CD4-positive, CD25-positive, alpha-beta regulatory T cell (primary cell): ENCODE measurements at regions not wholly inside any gene's neighbourhood (a gene's known extent, or its start where the extent isn't known, plus 50 kb on each side); places are given as distances from the start of the nearest gene placed in this dataset.

Experiments used
- ATAC-seq, 2 donors: fragments of 150-1000 bp; cut with Tn5 transposase; one replicate each; pipeline ENCODE4 v1.10.0; 2021; ENCODE audit warnings: low read depth in 2 of 2, moderate number of reproducible peaks in 2 of 2, moderate library complexity in 1 of 2
- DNase-seq, 3 donors: peaks; one replicate each; pipeline versions ENCODE4 v3.0.0 to v3.0.0-alpha.2; 2012 to 2022; ENCODE audit warnings: mixed read lengths in 1 of 3
- H3K27ac ChIP-seq: one replicate; pipeline ENCODE4 v1.7.0; 2013; ENCODE audit warnings: mild to moderate bottlenecking, low read length; ENCODE audit not compliant: insufficient read depth, poor library complexity, severe bottlenecking
- H3K27me3 ChIP-seq: one replicate; pipeline ENCODE4 v1.7.0; 2013; ENCODE audit warnings: low read length; ENCODE audit not compliant: control insufficient read depth, insufficient read depth
- H3K36me3 ChIP-seq: one replicate; pipeline ENCODE4 v1.7.0; 2013; ENCODE audit warnings: mild to moderate bottlenecking, low read length, moderate library complexity; ENCODE audit not compliant: control insufficient read depth, insufficient read depth
- H3K4me1 ChIP-seq: 2 replicates; pipeline ENCODE4 v1.7.0; 2013; ENCODE audit warnings: mild to moderate bottlenecking, low read length; ENCODE audit not compliant: insufficient read depth, control insufficient read depth, poor library complexity, severe bottlenecking
- H3K4me3 ChIP-seq: one replicate; pipeline ENCODE4 v1.7.0; 2013; ENCODE audit warnings: low read depth, mild to moderate bottlenecking, low read length, moderate library complexity
- H3K9me3 ChIP-seq, 2 experiments: 1 replicate in 1 of 2; 2 replicates in 1 of 2; pipeline ENCODE4 v1.7.0; 2013; ENCODE audit warnings: low read length in 2 of 2, mild to moderate bottlenecking in 1 of 2, moderate library complexity in 1 of 2; ENCODE audit not compliant: control insufficient read depth in 2 of 2
- H3K27ac Mint-ChIP-seq, 3 donors: one replicate each; pipeline ENCODE4 v1.8.0; 2020 to 2022; ENCODE audit warnings: mild to moderate bottlenecking in 3 of 3, mixed read lengths in 3 of 3, moderate library complexity in 2 of 3
- H3K27me3 Mint-ChIP-seq: one replicate; pipeline ENCODE4 v1.8.0; 2022; ENCODE audit warnings: mild to moderate bottlenecking, mixed read lengths
- H3K36me3 Mint-ChIP-seq: one replicate; pipeline ENCODE4 v1.8.0; 2020; ENCODE audit warnings: mixed read lengths
- H3K4me1 Mint-ChIP-seq, 4 donors: one replicate each; pipeline ENCODE4 v1.8.0; 2020 to 2022; ENCODE audit warnings: mixed read lengths in 4 of 4, mild to moderate bottlenecking in 1 of 4
- H3K4me3 Mint-ChIP-seq, 4 donors: one replicate each; pipeline ENCODE4 v1.8.0; 2020 to 2022; ENCODE audit warnings: mild to moderate bottlenecking in 4 of 4, mixed read lengths in 4 of 4, moderate library complexity in 3 of 4
- H3K9me3 Mint-ChIP-seq, 7 donors: one replicate each; pipeline ENCODE4 v1.8.0; 2020 to 2022; ENCODE audit warnings: mixed read lengths in 7 of 7, mild to moderate bottlenecking in 3 of 7, moderate library complexity in 2 of 7

GRCh38 chr10:60649485-60650377 is 128.5 kb upstream of the CDK1 start:
- Histone ChIP-seq H3K36me3 (no peaks in the 10 kb centered on the region), H3K27me3 (no peaks in the 10 kb centered on the region), H3K27ac (no peak overlapping the region), H3K9me3 (no peaks in the 10 kb centered on the region), H3K4me3 (no peak overlapping the region), H3K4me1 (no peaks in the 10 kb centered on the region)
- Mint-ChIP-seq H3K4me3 (no peak overlapping the region), H3K27me3 (no peaks in the 10 kb centered on the region), H3K27ac (no peak overlapping the region), H3K36me3 (no peaks in the 10 kb centered on the region), H3K4me1 (peaks cover 0 to 4% (median 0%) of the 10 kb centered on the region in 4 donors), H3K9me3 (no peaks in the 10 kb centered on the region)
- DNase-seq (no peak), ATAC-seq (no peak)

GRCh38 chr10:60648761-60649160 is 129.5 kb upstream of the CDK1 start:
- no peak overlapping the region for H3K4me3 Mint-ChIP-seq
- peaks cover 0 to 4% (median 0%) of the 10 kb centered on the region in 4 donors for H3K4me1 Mint-ChIP-seq
- DNase-seq (no peak), ATAC-seq (no peak)
- H3K27me3 Mint-ChIP-seq, result no peaks in the 10 kb centered on the region
- H3K9me3 ChIP-seq, result no peaks in the 10 kb centered on the region
- no peaks in the 10 kb centered on the region for H3K4me1 ChIP-seq
- H3K27ac Mint-ChIP-seq, result no peak overlapping the region
- no peaks in the 10 kb centered on the region for H3K36me3 ChIP-seq
- H3K9me3 Mint-ChIP-seq, result no peaks in the 10 kb centered on the region
- H3K4me3 ChIP-seq, result no peak overlapping the region
- H3K36me3 Mint-ChIP-seq, result no peaks in the 10 kb centered on the region
- no peak overlapping the region for H3K27ac ChIP-seq
- H3K27me3 ChIP-seq, result no peaks in the 10 kb centered on the region

DNA sequence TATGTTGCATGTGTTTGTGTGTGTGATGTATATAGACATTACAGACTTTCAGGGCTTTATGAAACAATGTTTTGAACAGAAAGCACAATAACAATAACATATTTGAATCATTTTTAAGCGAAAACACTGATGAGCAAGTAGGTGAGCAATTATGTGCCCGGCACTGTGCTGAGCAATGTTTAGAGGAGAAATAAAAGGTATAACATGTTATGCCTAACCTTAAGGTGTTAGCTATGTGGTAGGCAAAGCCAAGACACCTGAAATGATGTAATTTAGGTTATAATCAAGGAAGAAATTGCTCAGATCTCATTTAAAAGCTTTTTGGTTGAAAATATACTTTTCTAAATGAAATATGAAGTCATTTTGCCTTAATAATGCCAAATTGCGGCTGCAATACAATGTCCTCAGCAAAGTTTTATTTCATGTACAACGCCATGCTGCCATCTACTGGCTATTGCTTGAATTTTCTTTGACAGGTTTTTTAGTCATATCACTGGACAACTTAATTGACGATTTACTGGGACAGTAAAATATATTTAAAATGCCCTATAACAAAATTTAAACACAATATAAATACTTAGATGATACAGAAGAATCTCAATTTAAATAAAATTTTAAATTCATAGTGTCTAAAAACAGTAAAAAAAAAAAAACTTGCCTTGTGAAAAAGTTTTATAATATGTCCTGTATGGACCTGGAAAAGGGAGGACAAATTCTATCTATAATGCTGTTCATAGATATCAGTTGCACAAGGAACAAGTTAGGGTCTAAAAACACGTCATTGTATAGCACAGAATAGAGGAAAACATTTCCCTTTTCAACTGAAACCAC is 131.1 kb upstream of the CDK1 start:
- peaks cover 0 to 4% (median 0%) of the 10 kb centered on the region in 4 donors for H3K4me1 Mint-ChIP-seq
- H3K36me3 ChIP-seq, result no peaks in the 10 kb centered on the region
- H3K9me3 ChIP-seq, result no peaks in the 10 kb centered on the region
- H3K4me3 Mint-ChIP-seq, result no peak overlapping the region
- H3K9me3 Mint-ChIP-seq, result no peaks in the 10 kb centered on the region
- no peak overlapping the region for H3K27ac ChIP-seq
- H3K36me3 Mint-ChIP-seq, result no peaks in the 10 kb centered on the region
- no peaks in the 10 kb centered on the region for H3K4me1 ChIP-seq
- peak; percentile 7 to 60 (median 43) for DNase-seq
- H3K27me3 Mint-ChIP-seq, result no peaks in the 10 kb centered on the region
- no peak overlapping the region for H3K27ac Mint-ChIP-seq
- ATAC-seq, result no peak
- H3K4me3 ChIP-seq, result no peak overlapping the region
- H3K27me3 ChIP-seq, result no peaks in the 10 kb centered on the region

GRCh38 chr10:60645980-60646379 is 132.3 kb upstream of the CDK1 start:
- Mint-ChIP-seq H3K36me3 (no peaks in the 10 kb centered on the region), H3K27me3 (no peaks in the 10 kb centered on the region), H3K4me1 (peaks cover 0 to 4% (median 0%) of the 10 kb centered on the region in 4 donors), H3K9me3 (no peaks in the 10 kb centered on the region), H3K27ac (no peak overlapping the region), H3K4me3 (no peak overlapping the region)
- no peaks in the 10 kb centered on the region for H3K27me3 ChIP-seq
- no peak overlapping the region for H3K4me3 ChIP-seq
- no peak overlapping the region for H3K27ac ChIP-seq
- H3K4me1 ChIP-seq, result no peaks in the 10 kb centered on the region
- ATAC-seq, result no peak
- no peaks in the 10 kb centered on the region for H3K9me3 ChIP-seq
- no peak for DNase-seq
- no peaks in the 10 kb centered on the region for H3K36me3 ChIP-seq

GRCh38 chr10:60644436-60645130 is 133.7 kb upstream of the CDK1 start:
- H3K4me1 ChIP-seq, result no peaks in the 10 kb centered on the region
- no peak overlapping the region for H3K27ac ChIP-seq
- DNase-seq, result no peak
- no peaks in the 10 kb centered on the region for H3K36me3 Mint-ChIP-seq
- H3K27ac Mint-ChIP-seq, result no peak overlapping the region
- H3K9me3 Mint-ChIP-seq, result no peaks in the 10 kb centered on the region
- H3K4me3 Mint-ChIP-seq, result no peak overlapping the region
- H3K4me3 ChIP-seq, result no peak overlapping the region
- no peaks in the 10 kb centered on the region for H3K27me3 Mint-ChIP-seq
- no peaks in the 10 kb centered on the region for H3K36me3 ChIP-seq
- peaks cover 0 to under 1% (median 0%) of the 10 kb centered on the region in 4 donors for H3K4me1 Mint-ChIP-seq
- H3K27me3 ChIP-seq, result no peaks in the 10 kb centered on the region
- H3K9me3 ChIP-seq, result no peaks in the 10 kb centered on the region
- ATAC-seq, result no peak

DNA sequence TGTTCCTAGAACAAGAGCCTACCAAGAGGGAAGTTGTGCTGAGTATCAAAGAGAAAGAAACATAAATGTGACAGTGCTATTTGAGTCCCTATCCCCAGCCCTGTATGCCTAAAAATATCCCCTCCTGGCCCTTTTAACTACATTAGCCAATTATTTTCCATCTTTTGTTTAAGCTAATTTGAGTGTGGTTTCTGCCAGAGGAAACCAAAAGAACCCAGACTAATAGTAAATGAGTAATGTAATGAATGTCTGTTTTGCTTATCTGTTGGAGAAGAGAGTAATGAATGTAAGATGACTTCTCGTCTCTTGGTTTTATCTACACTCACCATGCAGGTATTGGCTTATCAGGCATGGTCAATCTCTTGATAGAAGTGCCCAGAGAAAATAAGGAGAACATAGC is 134.4 kb upstream of the CDK1 start:
- no peaks in the 10 kb centered on the region for H3K27me3 ChIP-seq
- Mint-ChIP-seq H3K9me3 (no peaks in the 10 kb centered on the region), H3K27ac (no peak overlapping the region), H3K27me3 (no peaks in the 10 kb centered on the region), H3K4me3 (no peak overlapping the region), H3K4me1 (no peaks in the 10 kb centered on the region), H3K36me3 (no peaks in the 10 kb centered on the region)
- H3K4me3 ChIP-seq, result no peak overlapping the region
- no peak for DNase-seq
- ATAC-seq, result no peak
- H3K27ac ChIP-seq, result no peak overlapping the region
- no peaks in the 10 kb centered on the region for H3K36me3 ChIP-seq
- H3K4me1 ChIP-seq, result no peaks in the 10 kb centered on the region
- H3K9me3 ChIP-seq, result no peaks in the 10 kb centered on the region

- DNase-seq (no peak), ATAC-seq (no peak)
- no peaks in the 10 kb centered on the region for H3K4me1 Mint-ChIP-seq
- peaks cover 0 to 2% (median 0%) of the 10 kb centered on the region in 7 donors for H3K9me3 Mint-ChIP-seq
- H3K4me3 ChIP-seq, result no peak overlapping the region
- H3K36me3 Mint-ChIP-seq, result no peaks in the 10 kb centered on the region
- no peaks in the 10 kb centered on the region for H3K36me3 ChIP-seq
- H3K4me1 ChIP-seq, result no peaks in the 10 kb centered on the region
- H3K27me3 Mint-ChIP-seq, result no peaks in the 10 kb centered on the region
- no peak overlapping the region for H3K4me3 Mint-ChIP-seq
- H3K9me3 ChIP-seq, result no peaks in the 10 kb centered on the region
- H3K27ac ChIP-seq, result no peak overlapping the region
- no peaks in the 10 kb centered on the region for H3K27me3 ChIP-seq
- H3K27ac Mint-ChIP-seq, result no peak overlapping the region
Observed at GRCh38 chr10:60629332-60629731, 148.9 kb upstream of the CDK1 start.
